ENCODE measurements at regions not wholly inside any gene's neighbourhood (a gene's known extent, or its start where the extent isn't known, plus 50 kb on each side); places are given as distances from the start of the nearest gene placed in this dataset.

GRCh38 chr11:103683576-103683975, 352.9 kb upstream of the DDI1 start (continued):
- no peak for TF ChIP-seq REST (IDR thresholded peaks at IDR 0.05; ENCODE audit: insufficient read depth in 1 of 2, low read depth in 2 of 2, low read length in 1 of 2)

DNA sequence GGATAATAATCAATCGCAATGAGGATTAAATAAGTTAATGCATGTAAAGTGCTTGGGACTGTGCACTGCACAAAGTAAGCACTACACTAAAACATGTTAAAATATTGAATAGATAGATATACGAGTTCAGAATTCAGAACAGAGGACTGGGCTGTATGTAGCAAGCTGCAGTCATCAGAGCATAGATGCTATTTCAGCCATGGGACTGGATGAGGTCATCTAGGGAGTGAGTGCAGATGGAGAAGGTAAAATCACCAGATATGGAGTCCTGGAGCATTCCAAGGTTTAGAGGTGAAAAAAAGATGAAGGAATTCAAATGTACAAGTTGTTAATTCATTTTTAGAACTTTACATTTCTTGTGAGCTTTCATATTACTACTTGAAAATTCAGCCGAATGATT, 347.5 kb upstream of the DDI1 start:
- Histone ChIP-seq H3K27ac (ENCODE audit: low read length) (no peak overlapping the region), H3K36me3 (ENCODE audit: control insufficient read depth, insufficient read depth, low read length) (no peaks in the 10 kb centered on the region), H3K9me3 (ENCODE audit: control insufficient read depth, insufficient read depth, low read depth, low read length) (no peaks in the 10 kb centered on the region), H3K4me1 (ENCODE audit: control insufficient read depth, insufficient read depth, low read length) (no peaks in the 10 kb centered on the region), H3K4me3 (ENCODE audit: low read depth in 2 of 2, low read length in 2 of 2) (no peak overlapping the region), H3K27me3 (ENCODE audit: control insufficient read depth, insufficient read depth, low read length) (no peaks in the 10 kb centered on the region)
- DNase-seq (ENCODE audit: low read depth, low spot score) (no peak), ATAC-seq (no peak)
- POLR2A ChIA-PET: no interaction called here
- in situ Hi-C loops (cut with HindIII; ENCODE audit: low pct_unique_long_range_greater_than_20kb, low sequenced_read_pairs): no loop called here
- CTCF ChIA-PET: no interaction called here
- TF ChIP-seq SIN3A (IDR thresholded peaks at IDR 0.05; ENCODE audit: borderline replicate concordance, insufficient read depth, low read depth, low read length) (no peak), TCF7L2 (IDR thresholded peaks at IDR 0.05; ENCODE audit: low read depth, low read length) (no peak), POLR2AphosphoS5 (IDR thresholded peaks at IDR 0.05; ENCODE audit: low read depth, low read length) (no peak), CTCF (IDR thresholded peaks at IDR 0.05) (no peak), REST (IDR thresholded peaks at IDR 0.05; ENCODE audit: insufficient read depth in 1 of 2, low read depth in 2 of 2, low read length in 1 of 2) (no peak)
- BruUV-seq (replicated peaks): no TSS peak
- intact Hi-C loops (cut with micrococcal nuclease; ENCODE audit: unreplicated experiment): no loop called here

DNA sequence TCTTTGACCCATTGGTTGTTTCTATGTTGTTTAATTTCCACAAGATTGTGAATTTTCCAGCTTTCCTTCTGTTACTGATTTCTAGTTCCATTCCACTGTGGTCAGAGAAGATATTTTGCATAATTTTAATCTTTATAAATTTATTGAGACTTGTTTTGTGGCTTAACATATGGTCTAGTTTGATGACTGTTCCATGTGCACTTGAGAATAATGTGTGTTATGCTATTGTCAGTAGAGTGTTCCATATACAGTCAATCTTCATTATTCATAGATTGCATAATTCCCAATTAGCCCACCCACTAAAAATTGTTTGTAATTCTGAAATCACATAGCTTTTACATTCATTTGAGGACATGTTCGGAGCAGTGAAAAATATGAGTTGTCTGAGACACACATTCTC, 346.1 kb upstream of the DDI1 start:
- no peak for ATAC-seq
- no TSS peak for BruUV-seq (replicated peaks)
- intact Hi-C loops (cut with micrococcal nuclease; ENCODE audit: unreplicated experiment): no loop called here
- Histone ChIP-seq H3K27ac (ENCODE audit: low read length) (no peak overlapping the region), H3K36me3 (ENCODE audit: control insufficient read depth, insufficient read depth, low read length) (no peaks in the 10 kb centered on the region), H3K9me3 (ENCODE audit: control insufficient read depth, insufficient read depth, low read depth, low read length) (no peaks in the 10 kb centered on the region), H3K4me3 (ENCODE audit: low read depth in 2 of 2, low read length in 2 of 2) (no peak overlapping the region), H3K27me3 (ENCODE audit: control insufficient read depth, insufficient read depth, low read length) (no peaks in the 10 kb centered on the region), H3K4me1 (ENCODE audit: control insufficient read depth, insufficient read depth, low read length) (no peaks in the 10 kb centered on the region)
- in situ Hi-C loops (cut with HindIII; ENCODE audit: low pct_unique_long_range_greater_than_20kb, low sequenced_read_pairs): no loop called here
- CTCF ChIA-PET: no interaction called here
- DNase-seq (ENCODE audit: low read depth, low spot score): no peak
- TF ChIP-seq CTCF (IDR thresholded peaks at IDR 0.05) (no peak), POLR2AphosphoS5 (IDR thresholded peaks at IDR 0.05; ENCODE audit: low read depth, low read length) (no peak), SIN3A (IDR thresholded peaks at IDR 0.05; ENCODE audit: borderline replicate concordance, insufficient read depth, low read depth, low read length) (no peak), REST (IDR thresholded peaks at IDR 0.05; ENCODE audit: insufficient read depth in 1 of 2, low read depth in 2 of 2, low read length in 1 of 2) (no peak)
- POLR2A ChIA-PET: no interaction called here
